H54 (cell line): ENCODE measurements at regions not wholly inside any gene's neighbourhood (a gene's known extent, or its start where the extent isn't known, plus 50 kb on each side); places are given as distances from the start of the nearest gene placed in this dataset.

Experiments used
- DNase-seq: peaks from one replicate; pipeline ENCODE4 v3.0.0; 2011; ENCODE audit warnings: low spot score, mixed read lengths; ENCODE audit not compliant: insufficient read length
- FAIRE-seq: peaks from 3 replicates; lab custom pipeline; 2011; peaks lifted over from hg19 to GRCh38; lab: Jason Lieb, UNC
- POLR2A ChIP-seq: IDR thresholded peaks from 2 replicates; pipeline ENCODE4 v1.6.1; 2011; ENCODE audit warnings: low read depth, mild to moderate bottlenecking, low read length

DNA sequence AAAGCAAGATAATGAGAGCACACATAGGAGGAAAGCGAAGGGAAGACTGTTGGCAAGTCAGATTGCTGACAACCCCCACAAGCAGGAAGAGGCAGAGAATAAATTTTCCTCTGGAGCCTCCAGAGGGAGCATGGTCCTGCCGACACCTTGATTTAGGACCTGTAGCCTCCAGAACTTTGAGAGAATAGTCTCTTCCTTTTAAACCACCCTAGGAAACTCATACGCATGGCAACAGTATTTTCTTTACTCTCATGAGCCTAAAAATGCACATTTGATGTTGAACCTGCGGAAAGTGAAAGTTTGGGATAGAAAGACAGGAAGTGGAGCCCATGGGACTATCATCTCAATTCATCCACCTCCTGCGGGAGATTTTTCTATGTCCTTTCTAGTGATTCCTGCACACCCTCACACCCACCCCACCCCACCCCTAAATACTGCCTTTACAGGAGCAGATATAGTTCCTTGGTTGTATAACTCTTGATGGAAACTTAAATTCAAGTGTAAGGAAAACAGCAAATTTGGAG is 116.7 kb upstream of the LPP start:
- FAIRE-seq (peak; percentile 90), DNase-seq (no peak)
- TF ChIP-seq POLR2A, result no peak

DNA sequence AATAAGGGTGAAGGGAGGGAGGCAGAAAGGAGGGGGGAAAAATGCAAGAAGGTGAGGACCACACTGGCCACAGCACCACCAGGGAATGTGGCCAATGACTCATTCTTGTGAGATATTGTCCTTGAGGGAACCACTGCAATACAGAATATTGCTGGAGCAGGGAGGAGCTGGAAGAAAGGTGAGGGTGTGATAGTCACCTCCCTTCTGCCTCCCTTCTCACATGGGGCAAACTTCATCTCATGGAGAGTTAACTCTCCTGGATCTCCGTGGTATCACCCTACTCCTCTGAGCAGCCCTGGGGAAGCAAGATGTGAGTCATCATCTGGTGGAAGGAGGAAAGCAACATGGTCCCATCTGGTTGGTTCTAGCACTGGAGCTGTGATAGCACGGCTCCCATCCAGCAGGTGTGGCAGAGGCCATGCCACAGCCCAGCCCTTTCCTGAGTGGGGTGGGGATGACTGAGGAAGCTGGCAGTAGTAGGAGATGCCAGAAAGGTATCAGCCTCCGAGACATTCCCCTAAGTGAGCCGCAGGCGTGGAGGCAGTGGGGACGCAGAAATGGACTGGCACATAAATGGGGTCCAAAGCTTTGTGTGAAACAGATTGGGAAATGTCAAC is 115.9 kb upstream of the LPP start:
- no peak for TF ChIP-seq POLR2A
- no peak for DNase-seq
- FAIRE-seq, result peak; percentile 94

DNA sequence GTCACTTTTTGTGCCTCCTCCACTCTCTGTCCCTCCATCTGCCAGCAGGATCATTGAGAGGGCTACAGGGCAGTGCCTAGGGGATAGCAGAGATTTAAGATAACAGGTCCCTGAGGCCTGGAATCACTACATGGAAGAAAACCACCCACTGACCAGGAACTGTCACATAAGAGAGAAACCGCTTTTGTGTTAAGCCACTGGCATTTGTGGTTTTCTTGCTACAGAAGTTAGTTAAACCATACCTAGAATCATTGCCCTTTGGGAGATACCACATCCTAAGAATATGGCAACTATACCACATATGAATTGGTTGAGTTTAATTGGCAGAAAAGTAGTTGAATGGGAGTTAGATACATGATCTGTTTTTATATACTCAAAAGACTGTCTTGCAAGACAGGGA is 112.8 kb upstream of the LPP start:
- TF ChIP-seq POLR2A, result no peak
- no peak for DNase-seq
- no peak for FAIRE-seq

DNA sequence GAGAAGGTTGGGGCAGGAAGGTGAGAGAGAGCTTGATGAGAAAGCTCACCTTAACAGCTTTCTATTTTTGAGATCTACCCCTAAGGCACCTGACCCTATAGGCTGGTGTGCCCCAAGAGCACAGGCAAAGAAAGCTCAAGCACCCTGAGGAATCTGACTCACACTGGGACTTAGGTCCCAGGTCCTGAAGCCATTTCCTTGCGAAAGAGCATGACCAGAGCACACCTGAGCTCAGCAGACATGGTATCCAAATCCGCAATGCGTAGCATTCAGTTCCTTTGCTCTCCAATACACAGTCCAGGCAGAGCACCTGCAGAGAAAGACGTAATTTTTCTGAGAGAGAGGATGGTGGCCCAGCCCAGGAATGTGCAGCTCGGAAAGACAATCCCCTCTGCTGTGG is 112.1 kb upstream of the LPP start:
- DNase-seq (no peak), FAIRE-seq (no peak)
- TF ChIP-seq POLR2A, result no peak

DNA sequence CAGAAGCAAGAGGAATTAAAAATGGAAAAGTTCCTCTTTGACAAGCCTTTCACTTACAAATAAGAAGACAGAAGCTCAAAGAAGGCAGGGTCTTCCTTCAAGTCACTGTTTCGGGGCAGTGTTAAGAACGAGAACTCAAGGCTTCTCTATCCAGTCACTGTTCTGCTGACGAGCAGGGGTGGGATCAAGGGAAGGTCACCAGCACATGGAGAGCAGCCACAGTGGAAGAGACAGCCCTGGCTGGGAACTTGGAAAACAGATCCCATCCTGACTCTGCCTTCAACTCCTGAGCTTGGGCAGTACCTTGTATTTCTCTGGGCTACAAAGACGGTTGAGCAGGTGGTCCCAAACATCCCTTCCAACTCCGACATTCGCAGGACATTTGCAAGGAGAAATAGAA is 111.5 kb upstream of the LPP start:
- no peak for TF ChIP-seq POLR2A
- DNase-seq (no peak), FAIRE-seq (no peak)

DNA sequence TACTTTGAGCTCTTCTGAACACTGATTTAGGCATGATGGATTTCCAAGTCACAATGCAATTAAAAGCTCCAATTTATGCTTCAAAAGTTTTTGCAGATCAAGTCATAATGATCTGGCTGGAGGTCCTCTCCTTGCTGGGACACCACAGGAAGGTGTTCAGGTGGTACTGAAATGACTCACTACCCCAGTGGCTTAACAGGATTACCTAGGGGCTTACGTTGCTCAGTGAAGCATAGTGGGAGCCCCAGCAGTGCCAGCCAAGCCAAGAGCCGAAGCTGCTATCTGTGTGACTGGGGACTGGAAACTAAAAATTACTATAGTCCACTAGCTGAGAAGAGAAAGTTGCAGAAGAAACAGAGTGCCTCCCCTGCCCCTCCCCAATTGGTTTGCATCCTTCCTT is 110.1 kb upstream of the LPP start:
- DNase-seq, result no peak
- FAIRE-seq, result no peak
- no peak for TF ChIP-seq POLR2A

DNA sequence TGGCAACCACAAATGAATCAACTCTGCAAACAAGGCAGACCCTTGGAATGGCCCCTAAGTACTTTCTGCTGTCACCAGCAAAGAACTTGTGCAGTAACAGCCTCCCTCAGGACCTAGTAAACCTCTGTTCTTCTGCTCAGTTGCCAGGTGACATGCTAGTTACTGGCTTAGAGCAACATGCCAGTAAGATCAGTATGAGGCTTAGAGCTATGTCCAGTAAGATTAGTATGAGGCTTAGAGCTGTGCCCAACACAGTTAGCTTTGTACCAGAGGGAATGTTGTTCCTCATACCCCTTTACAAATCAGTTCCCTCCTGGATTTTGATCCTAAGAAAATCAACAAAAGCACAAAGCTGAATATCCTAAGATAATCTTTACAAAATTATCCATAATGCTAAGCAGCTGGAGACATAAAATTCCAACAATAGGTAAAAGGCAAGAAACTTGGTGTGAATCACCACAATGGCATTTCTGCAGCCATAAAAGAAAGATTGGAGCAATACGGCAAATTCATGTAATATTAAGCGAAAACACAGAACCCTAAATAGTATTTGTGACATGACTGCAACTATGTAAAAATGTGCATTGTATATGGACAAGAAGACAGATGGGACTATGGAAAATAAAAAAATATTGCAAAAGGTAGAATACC is 107.3 kb upstream of the LPP start:
- FAIRE-seq (no peak), DNase-seq (no peak)
- no peak for TF ChIP-seq POLR2A

DNA sequence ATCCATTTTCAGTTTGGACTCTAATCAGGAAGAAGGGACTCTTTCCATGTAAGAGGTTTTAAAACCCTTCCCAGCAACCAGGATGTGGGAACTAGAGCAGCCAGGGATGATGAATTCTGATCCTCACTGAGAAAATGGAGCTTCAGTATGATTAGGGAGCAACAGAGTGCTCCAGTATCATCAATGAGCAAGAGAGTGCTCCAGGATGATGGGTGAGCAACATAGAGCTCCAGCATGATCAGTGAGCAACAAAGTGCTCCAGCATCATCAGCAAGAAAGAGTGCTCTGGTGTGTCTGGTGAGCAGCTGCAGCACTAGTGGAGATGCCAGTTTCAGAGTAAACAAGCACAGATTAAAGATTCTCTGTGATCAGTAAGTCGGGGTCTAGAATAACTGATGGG is 106.4 kb upstream of the LPP start:
- DNase-seq (no peak), FAIRE-seq (no peak)
- no peak for TF ChIP-seq POLR2A

DNA sequence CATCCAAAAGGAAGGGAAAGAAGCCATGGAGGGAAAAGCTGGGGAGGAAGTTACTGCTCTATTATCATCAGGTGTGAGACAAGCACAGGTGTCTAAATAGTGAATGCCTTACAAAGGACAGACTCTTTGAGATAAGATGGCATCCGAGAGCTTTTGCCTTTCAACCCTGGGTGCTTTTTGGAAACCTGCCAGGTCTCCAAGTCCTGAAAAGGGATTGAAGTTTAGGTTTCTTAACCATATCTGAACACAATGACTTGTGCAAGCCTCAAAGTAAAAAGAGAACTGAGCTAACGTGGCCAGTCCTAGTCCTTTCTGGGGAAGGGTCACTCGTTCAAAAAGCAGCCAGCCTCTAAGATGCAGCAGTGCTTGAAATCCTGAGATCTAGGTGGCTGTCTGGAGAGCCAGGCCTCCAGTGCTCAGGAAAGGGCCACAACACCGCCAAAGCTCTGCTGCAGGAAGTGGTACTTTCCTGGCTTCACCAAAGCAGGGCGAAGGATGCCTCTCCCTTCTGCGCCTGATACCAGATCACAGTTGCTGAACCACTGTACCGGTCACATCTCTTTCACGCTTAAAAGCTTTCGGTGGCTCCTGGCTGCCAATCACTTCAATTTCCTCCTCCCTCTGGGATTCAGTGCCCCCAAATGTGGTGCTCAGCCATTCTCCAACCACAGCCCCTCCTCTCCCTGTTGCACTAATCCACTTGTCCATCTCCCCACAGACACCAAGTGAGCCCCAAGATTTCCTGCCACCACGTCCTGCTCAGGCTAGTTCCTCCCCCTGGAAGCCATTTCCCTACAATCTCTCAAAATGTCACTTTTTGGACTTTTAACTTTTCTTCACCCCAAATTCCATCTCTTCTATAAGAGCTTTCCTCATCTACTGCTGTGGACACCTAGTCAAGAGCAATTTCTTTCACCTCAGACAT is 104.1 kb upstream of the LPP start:
- TF ChIP-seq POLR2A, result no peak
- DNase-seq (no peak), FAIRE-seq (no peak)

DNA sequence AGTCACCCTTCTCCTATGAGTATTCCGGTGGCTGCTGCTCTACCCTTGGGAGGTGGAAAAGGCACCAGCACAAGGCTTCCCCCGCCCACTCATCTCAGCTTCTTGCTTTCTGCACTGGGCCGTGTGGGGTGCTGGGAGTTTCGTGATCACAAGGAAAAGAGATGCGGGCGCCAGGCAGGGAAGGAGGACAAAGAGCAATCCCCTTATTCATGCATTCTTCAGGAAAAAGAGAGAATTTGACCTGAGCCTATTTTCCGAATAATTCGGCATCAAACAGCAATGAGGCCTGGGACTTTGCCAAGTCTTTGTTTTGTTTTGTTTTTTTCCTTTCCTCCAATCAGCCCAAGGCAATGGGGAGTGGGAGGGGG is 102.2 kb upstream of the LPP start:
- no peak for DNase-seq
- TF ChIP-seq POLR2A, result no peak
- no peak for FAIRE-seq

DNA sequence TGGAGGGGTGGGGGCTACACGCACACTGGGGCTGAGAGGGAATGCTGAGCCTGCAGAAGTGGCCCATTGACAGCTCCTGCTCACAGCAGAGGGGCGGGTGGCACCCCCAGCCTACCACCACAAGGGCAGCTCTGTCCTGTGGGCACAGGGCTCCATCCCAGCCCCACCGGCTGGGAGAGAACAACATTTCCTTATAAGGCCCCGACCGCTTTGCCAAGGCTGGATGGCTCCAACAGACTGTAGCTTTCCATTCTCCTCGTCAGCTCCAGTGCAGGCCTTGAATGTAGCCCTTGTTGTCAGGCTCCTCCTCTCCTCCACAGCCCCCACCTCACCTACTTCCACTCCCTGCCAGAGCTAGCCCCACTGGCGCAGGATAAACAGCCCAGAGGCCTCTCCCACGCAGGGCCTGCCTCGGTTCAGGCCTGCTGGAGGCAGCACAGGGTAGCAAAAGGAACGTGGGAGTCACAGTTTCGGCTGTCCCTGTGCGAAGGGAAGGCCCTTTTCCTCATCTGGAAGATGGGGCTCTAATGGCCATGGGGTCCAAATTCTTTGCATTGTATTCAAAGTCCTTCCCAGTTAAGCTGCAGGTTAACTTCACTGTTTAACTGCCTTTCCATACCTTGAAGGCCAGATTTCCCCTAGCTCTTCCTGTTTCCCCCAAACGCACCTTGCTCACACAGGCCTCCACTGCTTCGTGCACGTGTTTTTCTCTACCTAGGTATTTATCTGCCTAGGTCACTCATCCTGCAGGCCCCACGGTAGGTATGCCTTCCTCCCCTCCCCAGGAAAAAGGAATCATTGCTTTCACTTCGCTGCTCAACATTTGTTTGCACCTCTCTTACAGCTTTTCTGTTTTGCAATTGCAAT is 101.6 kb upstream of the LPP start:
- FAIRE-seq (no peak), DNase-seq (no peak)
- no peak for TF ChIP-seq POLR2A

DNA sequence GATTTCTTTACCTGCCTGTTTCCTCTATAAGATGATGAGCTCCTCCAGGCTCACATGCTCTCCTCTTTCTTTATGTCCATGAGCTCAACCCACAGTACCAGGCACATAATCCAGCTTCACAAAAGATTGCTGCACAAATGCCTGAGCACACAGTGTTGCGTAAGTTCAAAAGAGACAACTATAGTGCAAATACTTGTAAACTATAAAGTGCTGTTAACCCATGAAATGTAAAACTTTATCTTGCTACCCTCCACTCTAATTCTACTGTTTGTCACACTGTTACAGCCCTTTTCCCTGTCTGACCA is 101.0 kb upstream of the LPP start:
- no peak for TF ChIP-seq POLR2A
- FAIRE-seq (no peak), DNase-seq (no peak)

DNA sequence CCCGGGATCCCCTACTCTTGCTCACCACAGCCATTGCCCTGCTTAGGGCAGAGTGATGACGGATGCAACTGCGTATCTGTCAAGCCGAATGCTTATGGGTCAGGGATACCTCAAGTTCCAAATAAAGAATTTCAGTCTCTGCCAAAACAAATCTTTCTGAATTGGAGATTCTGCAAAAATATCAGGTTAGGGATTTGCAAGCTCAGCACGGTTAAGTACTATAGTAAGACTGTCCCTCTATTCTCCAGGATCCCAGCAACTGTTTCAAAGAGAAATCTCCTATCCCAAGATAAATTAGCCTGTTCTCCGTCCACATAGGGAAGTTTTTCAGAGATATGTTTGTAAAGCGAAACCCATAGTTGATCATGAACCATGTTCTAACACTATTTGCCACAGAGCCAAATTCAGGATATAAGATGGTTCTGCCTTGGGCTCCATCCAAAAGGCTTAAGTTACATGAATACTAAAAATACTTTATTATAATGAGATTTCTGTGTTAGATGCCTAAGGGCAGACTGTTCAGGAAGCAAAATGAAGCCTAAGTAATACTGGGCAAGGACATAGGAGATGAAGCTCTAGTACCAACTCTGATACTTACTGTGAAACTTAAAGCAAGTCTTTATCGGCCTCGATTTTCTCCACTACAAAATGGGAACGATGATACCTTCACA is 100.1 kb upstream of the LPP start:
- no peak for TF ChIP-seq POLR2A
- FAIRE-seq (no peak), DNase-seq (no peak)
